ENCODE measurements at regions not wholly inside any gene's neighbourhood (a gene's known extent, or its start where the extent isn't known, plus 50 kb on each side); places are given as distances from the start of the nearest gene placed in this dataset.
"Not testable (repeated sequence)": the region's sequence is repeated elsewhere in the genome, so short reads cannot be mapped to it uniquely, and the experiment has no call there.

DNA sequence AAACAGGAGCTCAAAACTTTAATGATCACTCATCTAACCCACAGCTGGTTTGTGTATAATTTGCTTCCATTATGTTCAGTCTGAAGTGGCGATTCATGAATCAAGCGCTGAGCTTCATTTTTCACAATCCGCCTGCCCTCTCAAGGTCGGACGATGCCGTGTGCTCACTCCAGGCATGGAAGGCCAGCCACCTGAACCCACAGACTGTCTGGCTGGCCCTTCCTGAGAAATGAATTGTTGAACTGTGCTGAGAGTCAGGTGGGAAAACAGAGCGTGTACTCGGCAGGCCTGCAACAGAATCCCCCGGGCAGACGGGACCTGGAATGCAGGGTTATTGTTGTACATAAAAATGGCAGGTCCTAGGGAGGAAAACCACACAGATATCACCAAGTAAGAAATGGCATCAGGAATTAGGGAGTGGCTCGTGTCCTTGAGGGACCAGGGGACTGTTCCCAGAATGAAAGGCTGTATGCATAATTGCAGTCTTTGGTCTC is 375.7 kb downstream of the IRX2 start:
- no peak for DNase-seq

DNA sequence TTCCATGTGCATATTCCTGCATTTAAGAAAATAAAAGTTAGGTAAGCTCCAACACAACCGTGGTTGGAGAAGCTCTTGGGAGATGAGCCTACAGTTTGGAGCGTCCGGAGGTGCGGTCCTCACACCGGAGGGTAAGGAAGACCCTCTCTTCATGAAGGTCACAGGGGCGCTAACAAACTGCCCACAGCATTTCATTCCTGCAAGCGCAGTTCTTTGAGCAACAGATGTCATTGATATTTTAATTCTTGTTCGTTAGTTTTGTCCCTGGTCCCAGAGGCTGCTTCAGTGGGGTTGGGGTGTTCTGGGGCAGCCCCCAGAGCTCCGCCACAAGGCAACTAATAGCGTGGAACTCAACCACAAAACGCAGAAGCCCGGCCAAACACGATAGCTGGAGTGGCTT is 376.2 kb downstream of the IRX2 start:
- no peak for DNase-seq

DNA sequence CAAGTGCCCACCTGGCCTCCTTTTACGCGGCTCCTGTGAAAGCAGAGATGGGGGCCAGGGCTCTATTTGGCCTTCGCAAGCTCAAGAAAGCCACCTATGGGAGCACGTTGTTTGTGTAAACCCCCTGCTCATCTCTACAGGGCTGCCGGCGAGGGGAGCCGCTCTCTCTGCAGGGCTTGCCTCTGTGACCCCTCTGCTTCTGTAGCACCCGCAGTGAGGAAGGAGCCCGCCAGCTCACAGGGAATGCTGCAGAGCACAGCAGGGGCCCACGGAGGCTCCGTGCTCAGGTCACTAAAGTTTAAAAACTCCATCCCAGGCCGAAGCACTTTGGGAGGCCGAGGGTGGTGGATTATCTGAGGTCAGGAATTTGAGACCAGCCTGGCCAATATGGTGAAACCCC is 376.8 kb downstream of the IRX2 start:
- DNase-seq = no peak

DNA sequence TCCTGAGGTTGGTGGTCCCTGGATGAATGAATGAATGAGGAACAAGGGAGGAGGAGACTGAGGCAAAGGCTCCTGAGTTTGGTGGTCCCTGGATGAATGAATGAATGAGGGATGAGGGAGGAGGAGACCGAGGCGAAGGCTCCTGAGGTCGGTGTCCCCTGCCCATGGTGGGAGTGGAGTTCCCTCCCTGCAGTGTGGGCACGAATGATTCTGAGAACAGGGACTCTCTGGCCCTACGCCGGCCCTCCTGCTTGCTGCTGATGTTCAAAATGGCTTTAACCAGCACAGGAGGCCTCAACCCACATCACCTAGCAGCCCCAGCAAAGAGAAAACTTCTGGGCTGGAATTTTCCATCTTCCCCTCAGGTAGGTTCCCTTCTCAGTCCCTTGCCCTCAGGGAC is 377.8 kb downstream of the IRX2 start:
- no peak for DNase-seq

DNA sequence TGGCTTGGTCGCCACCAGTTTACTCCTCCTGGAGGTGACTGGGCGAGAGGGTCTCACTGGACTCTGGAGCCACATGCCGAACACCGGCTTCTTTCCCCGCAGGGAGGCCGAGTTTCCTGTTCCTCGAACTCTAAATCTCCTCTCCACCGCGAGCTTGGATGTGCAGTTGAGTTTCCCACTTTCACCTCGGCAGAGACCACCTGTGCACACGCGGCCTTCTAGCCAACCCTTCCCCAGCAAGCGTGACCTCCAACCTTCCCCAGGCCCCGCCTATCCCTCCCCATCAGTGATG is 380.1 kb downstream of the IRX2 start:
- no peak for DNase-seq

DNA sequence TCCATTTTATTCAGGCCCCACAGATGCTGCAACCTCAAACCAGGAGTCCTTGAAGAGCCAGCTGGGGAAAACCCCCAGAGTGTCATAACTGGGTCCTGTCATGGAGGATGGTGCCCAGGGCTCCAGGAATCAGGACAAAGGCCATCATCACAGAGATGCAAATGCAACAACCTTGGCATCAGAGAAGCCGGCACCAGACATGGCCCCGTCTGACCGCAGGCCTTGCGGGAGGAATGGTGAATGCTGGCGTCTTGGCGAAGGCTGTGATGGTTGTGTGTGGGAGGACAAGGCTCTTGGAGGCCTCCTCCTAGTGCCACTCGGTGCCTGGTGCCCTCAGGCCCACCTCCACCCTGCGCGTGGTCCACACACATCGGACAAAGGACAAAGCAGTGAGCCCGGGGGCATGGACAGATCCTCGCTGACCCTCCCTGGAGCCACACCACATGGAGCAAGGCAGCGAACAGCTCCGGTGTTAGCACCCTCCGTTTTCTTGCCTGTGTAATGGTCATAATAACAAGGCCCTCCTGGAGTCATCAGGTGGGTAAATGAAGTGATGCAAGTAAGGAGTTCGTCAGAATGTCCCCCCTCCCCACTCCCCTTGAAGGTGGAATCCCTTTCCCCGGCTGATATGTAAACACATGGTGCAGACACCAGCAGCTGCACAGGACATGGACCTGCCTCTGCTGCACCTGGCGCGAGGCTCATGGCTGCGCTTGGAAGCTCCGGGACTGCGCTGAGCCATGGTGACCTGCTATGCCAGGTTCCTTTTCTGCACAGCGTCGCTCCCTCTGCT is 380.7 kb downstream of the IRX2 start:
- no peak for DNase-seq

DNA sequence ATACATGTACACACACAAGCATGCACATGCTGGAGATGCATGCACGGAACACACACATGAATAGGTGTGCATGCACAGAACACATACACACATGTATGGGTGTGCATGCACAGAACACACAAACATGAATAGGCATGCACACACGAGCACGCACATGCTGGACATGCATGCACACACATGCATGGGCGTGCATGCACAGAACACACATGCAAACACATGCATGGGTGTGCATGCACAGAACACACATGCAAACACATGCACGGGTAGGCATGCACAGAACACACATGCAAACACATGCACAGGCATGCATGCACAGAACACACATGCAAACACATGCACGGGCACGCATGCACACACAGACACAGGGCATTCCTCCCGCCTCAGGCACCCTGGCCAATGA is 382.3 kb downstream of the IRX2 start:
- DNase-seq = no peak

DNA sequence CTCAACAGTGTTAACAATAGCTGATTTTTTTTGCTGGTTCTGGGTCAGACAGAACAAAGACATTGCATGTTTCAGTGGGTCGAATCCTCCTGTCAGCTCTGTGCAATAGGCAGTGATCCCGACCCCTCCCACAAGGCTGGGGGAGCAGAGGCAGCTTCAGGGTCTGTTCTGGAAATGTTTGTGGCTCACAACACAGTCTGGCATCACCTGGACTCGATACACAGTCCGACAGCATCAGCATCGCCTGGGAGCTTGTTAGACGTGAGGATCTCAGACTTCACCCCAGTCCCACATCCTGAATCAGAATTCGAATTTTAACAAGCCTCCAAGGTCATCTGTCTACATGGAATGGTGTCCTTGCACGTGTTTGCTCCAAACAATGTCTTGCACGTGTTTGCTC is 384.7 kb downstream of the IRX2 start:
- no peak for DNase-seq

DNA sequence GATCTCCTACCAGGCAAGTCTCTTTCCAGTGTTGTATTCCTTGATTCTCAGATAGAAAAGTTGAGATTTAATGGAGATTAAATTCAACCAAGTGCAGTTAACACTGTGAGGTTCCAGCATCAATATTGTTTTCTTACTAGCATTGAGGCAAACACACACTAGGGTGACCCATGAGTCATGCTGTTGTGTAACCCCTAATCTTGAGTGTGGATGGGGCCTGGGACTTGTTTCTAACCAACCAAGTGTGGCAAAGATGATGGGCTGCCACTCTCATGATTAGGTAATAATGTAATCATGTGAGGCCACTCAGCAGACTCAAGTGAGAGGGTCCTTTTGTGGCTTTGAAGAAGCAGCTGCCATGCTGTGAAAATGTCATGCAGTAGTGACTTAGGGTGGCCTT is 394.2 kb downstream of the IRX2 start:
- DNase-seq = no peak

DNA sequence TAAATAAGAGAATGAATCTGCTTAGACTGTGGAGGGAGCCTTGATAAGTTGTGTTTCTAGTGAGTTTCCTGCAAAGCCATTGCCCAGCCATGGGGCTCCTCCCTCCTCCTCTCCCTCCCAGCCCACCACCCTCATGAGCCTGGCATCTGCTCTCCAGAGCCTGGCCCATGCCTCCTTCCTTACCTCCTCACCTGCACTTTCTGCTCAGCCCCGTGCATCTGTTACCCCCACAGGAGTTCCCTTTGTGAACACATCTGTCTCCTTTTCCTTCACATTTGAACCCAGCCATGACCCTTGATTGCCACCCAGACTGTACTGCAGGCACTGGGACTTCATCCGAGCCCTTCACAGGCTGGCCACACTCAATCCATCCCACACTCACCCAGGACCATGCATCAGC is 395.6 kb downstream of the IRX2 start:
- DNase-seq = no peak

DNA sequence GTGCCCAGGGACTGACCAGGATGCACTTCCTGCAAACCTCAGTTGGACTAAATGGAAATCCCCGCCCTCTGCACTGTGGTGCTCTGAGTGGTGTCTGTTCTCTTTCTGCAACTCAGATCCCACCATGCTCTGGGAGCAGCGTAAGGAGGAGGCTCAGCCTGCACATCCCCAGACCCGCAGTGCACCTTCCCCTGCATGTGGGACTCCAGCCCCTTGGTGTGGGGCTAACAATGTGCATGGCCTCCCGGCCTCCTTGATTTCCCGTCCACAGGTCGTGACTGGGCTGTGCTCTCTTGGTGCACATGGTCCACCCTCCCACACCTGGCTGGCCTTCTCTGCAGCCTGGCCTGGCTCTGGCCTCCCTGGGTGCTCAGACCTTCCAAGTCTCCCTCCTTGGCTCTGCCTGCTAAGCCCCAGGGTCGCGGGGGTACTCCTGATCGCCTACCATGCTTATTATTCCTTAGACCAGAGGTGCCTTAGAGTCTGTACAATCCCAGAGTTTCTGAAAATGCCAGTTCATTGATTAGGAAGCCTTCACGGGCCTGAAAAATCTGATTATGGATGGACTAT is 397.5 kb downstream of the IRX2 start:
- no peak for DNase-seq

DNA sequence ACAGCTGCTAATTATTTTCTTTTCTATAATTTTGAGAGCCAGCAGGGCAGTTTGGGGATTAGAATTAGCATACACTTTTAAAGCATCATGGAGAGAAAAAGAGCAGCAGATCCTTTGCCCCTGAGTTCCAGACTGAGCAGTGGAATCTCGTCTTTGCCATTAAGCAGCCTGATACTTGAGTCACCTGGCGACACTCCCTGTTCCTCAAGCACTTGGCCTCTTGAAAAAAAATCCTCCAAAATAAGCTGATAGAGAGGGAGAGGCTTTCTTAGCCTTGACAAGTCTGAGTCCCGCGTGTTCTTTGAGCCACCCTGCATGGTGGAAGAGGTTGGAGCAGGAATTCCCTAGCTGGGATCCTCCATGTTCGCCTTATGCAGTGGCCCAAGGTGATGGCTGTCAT is 398.3 kb downstream of the IRX2 start:
- no peak for DNase-seq

DNA sequence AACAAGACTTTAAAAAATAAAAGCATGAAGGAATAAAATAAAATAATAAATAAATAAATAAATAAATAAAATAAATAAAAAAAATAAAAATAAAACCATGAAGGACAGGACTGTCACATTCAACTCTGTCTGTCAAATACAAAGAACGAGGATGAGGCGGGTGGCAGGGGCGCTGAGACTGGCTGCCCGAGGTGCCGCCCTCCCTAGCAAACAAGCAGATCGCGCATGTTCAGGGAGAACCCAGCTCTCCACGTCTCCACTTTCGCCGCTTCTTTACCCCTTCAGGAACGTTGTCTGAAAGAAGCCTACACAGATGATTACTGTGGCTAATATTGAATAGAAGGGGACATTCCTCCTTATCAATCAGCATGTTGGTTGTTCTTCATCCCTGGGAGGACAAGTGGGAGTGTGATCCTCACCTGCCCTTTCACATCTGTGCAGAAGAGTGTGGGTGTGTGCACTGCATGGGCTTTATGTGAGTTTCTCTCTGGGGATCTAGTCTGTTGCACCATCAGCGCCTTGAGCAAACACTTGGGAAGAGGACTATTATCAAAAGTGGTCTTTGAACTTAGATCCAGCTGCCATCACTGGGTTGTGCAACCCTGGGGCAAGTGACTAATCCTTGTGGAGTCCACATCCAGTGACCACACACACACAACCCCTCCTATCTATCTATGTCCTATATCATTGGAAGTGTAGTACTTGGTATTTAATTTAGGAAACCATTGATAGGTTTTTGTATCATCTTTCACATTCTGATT is 399.2 kb downstream of the IRX2 start:
- no peak for DNase-seq

DNA sequence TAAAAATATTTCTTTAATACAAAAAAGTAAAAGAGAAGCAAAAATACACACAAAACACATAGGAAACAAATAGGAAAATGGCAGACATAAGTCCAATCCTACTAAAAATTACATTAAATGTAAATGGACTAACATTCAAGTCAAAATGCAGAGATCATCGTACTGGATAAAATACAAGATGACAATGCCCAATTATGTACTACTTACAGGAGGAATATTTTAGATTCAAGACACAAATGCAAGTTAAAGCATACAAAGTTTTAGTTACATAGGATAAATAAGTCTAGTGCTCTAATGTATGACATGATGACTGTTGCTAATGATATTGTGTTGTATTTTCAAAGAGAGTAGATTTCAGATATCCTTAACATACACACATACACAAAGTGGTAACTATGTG is 401.7 kb downstream of the IRX2 start:
- not testable (repeated sequence) for DNase-seq

DNA sequence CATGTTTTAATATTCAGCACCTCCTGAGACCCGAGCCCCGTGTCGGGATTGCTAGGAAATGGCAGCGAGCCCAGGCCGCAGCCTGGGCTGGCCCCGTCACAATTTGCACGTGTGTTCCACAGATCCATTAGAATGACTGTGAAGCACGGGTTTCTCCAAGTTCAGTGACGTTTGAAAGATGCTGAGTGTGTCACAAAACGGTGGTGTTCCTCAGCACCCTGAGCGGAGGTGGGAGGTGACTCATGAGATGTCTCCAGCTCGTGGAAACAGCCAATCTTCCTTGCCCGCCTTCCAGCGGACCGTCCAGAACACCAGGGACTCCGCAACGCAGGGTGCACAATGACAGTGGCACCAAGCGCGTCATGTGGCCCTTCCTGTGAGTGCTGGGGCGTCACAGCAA is 412.8 kb downstream of the IRX2 start:
- DNase-seq = no peak

DNA sequence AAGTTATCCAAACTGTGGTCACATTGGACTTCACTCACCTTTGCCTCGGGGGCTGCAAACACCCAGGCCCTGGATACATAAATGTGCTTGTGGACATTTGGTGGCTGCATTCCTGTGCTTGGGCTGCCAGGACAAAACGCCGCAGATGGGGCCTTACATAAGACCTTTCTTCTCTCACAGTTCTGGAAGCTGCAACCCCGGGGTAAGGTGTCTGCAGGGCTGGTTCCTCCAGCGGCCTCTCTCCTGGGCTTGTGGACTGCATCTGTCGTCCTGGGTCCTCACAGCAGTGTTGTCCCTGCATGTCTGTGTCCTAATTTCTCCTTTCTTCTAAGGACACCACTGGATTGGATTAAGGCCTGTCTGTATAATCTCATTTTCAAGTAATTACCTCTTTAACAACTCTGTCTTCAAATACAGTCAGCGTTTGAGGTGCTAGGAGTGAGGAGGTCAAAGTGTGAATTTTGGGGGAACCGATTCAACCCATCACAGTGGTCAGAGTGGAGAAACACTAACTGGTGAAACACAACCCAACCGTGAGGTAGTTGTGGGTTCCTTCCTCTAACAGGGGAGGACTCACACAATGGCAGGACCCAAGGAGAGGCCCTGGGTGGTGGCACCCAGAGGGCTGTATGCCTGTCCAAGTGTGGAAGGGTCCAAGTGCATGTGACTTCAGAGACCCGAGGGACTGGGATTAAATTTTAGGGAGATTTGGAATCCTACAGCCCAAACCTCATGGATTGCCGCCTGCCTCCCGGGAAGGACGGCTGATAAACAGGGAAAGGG is 415.6 kb downstream of the IRX2 start:
- no peak for DNase-seq

DNA sequence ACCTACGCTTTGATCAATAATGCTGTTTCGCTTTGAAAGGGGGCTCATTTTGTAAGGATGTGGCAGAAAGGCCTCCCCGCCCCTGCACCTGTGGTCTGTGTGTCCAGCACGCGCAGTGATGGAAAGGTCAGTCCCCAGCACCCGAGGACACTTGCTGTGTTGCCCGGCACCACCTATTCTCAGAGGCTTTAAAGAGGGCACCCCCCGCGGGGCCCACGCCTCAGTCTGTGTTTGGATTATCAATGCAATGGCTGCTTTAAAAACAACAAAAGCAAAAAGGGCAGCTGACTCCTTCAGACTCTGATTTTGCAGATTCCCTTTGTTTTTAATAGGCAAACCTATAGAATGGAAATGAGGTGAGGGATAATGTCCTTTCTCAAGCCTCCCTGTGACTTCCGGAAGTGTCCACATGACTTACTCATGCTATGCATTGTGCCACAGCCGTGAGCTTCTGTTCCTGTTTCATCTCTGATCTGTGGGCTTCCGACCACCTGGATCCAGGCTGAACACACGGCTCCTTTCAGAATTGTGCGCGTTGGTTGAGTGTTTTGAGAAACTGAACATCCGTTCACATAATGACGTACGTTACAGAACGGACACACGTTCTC is 416.2 kb downstream of the IRX2 start:
- DNase-seq = no peak

DNA sequence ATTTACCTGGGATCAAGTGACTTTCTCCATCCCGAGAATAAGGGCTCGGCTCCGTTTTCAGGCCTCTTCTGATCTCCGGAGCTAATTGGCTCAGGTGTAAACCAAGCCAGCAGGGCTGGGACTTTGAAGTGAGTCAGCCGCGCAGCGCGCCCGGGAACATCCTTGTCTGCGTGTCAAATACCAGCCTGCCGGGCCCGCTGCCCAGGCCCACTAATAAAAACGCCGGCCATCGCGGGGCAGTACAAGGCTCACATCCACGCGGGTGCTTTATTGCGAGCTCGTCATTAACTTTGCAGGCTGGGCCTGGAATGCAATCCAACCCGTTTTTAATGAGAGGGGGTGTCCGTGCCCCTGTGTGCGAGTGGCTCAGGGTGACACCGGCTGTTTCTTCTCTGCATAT is 416.8 kb downstream of the IRX2 start:
- DNase-seq = no peak

DNA sequence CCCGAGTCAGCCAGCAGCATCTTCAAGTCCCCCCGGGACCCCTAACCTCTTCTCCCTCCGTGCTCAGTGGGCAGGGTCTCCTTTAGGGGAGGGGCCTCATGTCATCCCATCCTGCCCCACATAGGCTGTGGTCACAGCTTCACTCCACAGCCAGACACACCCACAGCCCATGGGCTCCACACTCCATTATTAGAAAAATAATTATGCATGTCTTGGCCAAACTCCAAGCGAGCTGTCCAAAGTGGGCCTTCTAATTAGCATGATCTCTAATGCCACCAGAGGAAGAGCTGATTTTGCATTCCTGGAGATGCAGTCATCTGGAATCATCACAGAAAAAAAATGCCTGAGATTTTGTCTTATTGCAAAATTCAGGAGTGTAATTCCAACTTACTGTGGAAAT is 418.2 kb downstream of the IRX2 start:
- DNase-seq = no peak

DNA sequence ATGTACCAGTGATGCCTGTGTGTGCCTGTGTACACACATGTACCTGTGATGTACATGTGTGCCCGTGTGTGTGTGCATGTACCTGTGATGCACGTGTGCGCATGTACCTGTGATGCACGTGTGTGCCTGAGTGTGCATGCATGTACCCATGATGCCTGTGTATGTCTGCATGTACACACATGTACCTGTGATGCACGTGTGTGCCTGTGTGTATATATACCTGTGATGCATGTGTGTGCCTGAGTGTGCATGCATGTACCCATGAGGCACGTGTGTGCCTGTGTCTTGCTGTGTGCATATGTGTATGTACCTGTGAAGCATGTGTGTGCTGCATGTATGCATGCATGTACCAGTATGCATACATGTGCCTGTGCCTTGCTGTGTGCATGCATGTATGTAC is 419.0 kb downstream of the IRX2 start:
- DNase-seq = no peak

DNA sequence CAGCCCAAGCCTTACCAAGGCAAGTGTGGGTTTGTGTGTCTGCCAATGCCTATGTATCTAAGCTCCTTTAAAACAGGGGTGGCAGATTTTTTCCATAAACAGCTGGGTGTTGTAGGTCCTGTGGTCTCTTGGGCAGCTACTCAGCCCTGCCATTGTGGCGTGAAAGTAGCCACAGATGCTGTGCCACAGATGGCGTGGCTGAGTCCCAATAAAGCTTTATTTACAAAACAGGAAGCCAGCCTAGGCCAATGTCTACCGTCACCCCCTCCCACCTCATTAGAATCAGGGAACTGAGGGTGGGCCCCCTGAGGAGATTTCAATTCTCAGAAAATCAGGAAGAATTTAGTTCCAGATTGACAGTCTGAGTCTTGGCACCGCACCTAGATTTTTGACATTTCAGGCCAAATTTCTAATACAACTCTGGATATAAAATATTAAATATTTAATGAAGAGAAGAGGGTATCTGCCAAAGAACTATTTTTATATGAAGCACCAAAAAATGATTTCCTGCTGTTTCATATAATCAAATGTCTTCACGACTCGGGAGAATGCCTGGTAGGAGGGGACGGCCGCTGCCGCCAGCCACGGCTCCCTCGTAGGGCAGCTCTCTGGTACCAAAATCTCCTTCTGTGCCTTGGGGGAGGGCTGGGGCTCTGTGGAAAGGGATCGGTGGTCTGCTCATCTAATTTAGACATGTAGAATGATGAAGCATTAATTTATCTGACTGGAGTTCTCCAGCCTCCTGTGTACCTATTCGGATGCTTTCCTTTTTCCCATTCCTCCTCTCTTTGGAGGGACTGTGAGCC is 420.9 kb downstream of the IRX2 start:
- DNase-seq = no peak

DNA sequence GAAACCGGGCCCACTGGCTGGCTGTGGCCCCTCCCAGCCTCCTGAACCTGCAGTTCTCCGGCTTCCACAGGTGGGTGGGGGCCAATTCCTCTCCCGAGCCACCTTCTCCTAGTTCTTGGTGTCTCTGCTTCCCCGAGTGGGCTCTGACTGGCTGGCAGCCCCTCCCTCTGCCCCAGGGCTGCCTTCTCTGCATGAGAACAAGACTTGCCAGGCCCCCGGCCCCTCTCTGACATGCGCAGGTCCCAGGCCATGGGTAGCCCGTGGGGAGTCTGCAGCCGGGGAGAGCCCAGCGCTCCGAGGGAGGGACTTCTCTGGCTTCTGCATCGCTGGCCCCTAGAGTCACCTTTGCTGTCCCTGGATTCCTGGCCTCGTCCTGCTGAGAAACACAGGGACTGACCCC is 421.7 kb downstream of the IRX2 start:
- DNase-seq = no peak
